Left ventricle myocardium superior (tissue), 1 donor: ENCODE measurements at regions not wholly inside any gene's neighbourhood (a gene's known extent, or its start where the extent isn't known, plus 50 kb on each side); places are given as distances from the start of the nearest gene placed in this dataset.
"Not testable (repeated sequence)": the region's sequence is repeated elsewhere in the genome, so short reads cannot be mapped to it uniquely, and the experiment has no call there.

ENCODE experiments used
- ATAC-seq: fragments of 200-7000 bp; cut with Tn5 transposase; one replicate; pipeline ENCODE4 v1.9.1; 2020; ENCODE audit warnings: mild to moderate bottlenecking, moderate library complexity
- DNase-seq: peaks from one replicate; pipeline ENCODE4 v3.0.0-alpha.2; 2020
- intact Hi-C: fragments of 100-400 bp; cut with micrococcal nuclease; formaldehyde crosslinking; loops from one replicate; pipeline ENCODE4 v1.11.0; 2022
- donor health status: DM: no; HTN: yes; CAD: no; lungs with severe emphysema.

- intact Hi-C loops, DNase-seq, ATAC-seq: not testable (repeated sequence)
Measured at GRCh38 chr7:108673699-108674098, 104.0 kb downstream of the DNAJB9 start.

GRCh38 chr7:108684629-108685028 is 115.0 kb downstream of the DNAJB9 start:
- intact Hi-C loops = no loop called here
- no peak for DNase-seq

GRCh38 chr7:108686494-108686893 is 116.8 kb downstream of the DNAJB9 start:
- intact Hi-C loops = no loop called here
- ATAC-seq = no peak
- no peak for DNase-seq

More at GRCh38 chr7:108684629-108685028, 115.0 kb downstream of the DNAJB9 start:
- no peak for ATAC-seq

GRCh38 chr7:108697254-108697653 is 127.6 kb downstream of the DNAJB9 start:
- ATAC-seq (no peak), DNase-seq (no peak)
- intact Hi-C loops = no loop called here

DNA sequence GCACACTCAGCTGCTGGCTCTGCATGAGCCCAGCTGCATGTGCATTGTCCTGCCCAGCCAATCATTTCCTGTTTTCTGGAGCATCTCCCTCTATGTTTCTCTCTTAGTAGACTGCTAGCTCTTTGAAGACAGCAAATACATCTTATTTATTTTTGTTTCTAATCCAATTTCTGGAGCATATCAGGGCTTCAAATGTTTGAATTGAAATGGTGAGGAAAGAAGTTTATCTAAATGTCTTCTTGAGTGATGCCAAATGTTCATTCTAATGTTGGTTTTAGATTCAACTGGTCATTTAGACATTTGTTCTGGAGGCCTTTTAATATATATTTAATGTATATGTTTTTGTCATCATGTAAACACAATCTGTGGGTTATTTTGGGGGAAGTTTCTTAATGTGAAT is 141.9 kb downstream of the DNAJB9 start:
- DNase-seq (no peak), ATAC-seq (no peak)
- intact Hi-C loops = no loop called here

- intact Hi-C loops = no loop called here
- no peak for DNase-seq
- no peak for ATAC-seq
Measured at GRCh38 chr7:108716783-108717182, 147.1 kb downstream of the DNAJB9 start.

- ATAC-seq (no peak), DNase-seq (no peak)
- intact Hi-C loops = no loop called here
Measured at GRCh38 chr7:108717781-108718180, 148.1 kb downstream of the DNAJB9 start.

- no peak for DNase-seq
- intact Hi-C loops = no loop called here
- no peak for ATAC-seq
Measured at GRCh38 chr7:108719631-108720030, 150.0 kb downstream of the DNAJB9 start.

GRCh38 chr7:108722561-108722960 is 152.9 kb downstream of the DNAJB9 start:
- intact Hi-C loops = no loop called here
- DNase-seq (no peak), ATAC-seq (no peak)

GRCh38 chr7:108723381-108723814 is 153.7 kb downstream of the DNAJB9 start:
- intact Hi-C loops = no loop called here
- ATAC-seq = no peak

GRCh38 chr7:108724251-108725100 is 154.8 kb downstream of the DNAJB9 start:
- ATAC-seq = no peak
- no peak for DNase-seq
- intact Hi-C loops = no loop called here

More at GRCh38 chr7:108723381-108723814, 153.7 kb downstream of the DNAJB9 start:
- DNase-seq = no peak

- intact Hi-C loops = no loop called here
- DNase-seq (no peak), ATAC-seq (no peak)
Measured at GRCh38 chr7:108735814-108736213, 166.1 kb downstream of the DNAJB9 start.

- no peak for DNase-seq
- intact Hi-C loops = no loop called here
- ATAC-seq = no peak
Measured at GRCh38 chr7:108736221-108736891, 166.7 kb downstream of the DNAJB9 start.

DNA sequence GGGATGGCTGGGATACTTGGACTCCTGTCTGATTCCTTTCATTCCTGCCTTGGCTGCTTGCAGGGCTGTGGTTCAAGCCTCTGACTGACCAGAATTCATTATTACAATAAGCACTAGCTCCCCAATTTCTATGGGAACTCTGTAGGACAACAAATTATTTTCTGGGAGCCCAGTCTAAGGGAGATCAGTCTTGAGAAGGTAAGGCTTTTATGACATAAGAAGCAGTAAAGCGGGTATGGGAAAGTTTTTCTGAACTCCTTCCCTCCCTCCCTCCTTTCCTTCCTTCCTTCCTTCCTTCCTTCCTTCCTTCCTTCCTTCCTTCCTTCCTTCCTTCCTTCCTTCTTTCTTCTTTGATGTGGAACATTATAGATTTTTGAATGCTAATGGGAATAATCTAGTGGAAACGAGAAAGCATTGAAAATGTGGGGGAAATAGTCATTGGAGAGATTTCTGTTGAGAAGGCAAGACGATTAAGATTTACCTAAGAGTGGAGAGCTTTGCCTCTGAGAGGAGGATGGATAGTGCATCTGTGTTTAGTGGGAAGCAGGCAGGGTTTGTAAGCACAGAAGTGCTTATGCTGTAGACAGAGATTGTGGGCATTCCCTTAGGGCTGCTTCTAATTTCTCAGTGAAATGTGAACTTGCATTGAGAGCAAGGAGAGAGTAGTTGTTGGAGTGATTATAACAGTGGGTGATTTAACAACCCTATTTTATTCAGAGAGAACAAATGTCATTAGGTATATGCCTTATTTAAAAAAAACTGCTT is 201.5 kb downstream of the DNAJB9 start:
- DNase-seq = no peak
- intact Hi-C loops = no loop called here

GRCh38 chr7:108771853-108772252 is 202.2 kb downstream of the DNAJB9 start:
- ATAC-seq = no peak
- intact Hi-C loops = no loop called here
- DNase-seq = no peak

More for the DNA sequence above, 201.5 kb downstream of the DNAJB9 start:
- ATAC-seq = no peak

DNA sequence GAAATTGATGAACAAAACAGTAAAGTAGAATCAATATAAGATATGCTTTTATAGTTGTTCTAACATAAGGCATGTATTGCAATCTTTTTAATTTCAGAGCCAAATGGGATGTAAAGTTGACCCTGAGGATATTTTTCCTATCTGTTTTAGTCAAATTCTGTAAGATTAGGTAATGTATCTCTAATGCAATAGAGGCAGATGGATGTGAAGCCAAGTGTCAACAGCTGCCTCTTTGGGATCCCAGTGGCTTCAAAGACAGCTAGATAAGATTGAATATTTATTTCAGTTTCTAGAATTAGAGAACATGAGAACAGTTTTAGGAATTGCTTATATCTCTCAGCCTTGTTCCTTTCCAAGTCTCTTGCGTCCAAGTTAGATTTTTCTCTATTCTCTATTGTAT is 208.3 kb downstream of the DNAJB9 start:
- DNase-seq (no peak), ATAC-seq (no peak)
- intact Hi-C loops = no loop called here

DNA sequence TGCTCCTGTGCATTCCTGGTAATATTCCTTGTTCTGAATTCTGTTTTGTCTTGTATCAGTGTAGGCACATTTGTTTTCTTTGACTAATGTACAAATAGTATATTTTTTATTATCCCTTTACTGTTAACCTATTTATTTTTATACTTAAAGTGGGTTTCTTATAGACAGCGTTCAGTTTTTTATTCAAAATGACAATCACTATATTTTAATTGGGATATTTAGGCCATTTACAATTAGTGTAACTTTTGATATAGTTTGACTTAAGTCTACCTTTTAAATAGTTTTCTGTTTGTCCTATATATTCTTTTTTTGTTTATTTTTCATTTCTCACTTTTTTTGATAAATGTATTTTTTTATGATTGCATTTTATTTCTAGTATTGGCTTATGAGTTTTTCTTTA is 219.8 kb downstream of the DNAJB9 start:
- DNase-seq = no peak
- ATAC-seq = no peak
- intact Hi-C loops = no loop called here

- ATAC-seq (no peak), DNase-seq (no peak)
- intact Hi-C loops = no loop called here
Measured at GRCh38 chr7:108794466-108794865, 224.8 kb downstream of the DNAJB9 start.

- DNase-seq (no peak), ATAC-seq (no peak)
- intact Hi-C loops = no loop called here
Measured at GRCh38 chr7:108802650-108803049, 233.0 kb downstream of the DNAJB9 start.
